BJ (cell line): ENCODE measurements at regions not wholly inside any gene's neighbourhood (a gene's known extent, or its start where the extent isn't known, plus 50 kb on each side); places are given as distances from the start of the nearest gene placed in this dataset.

Source experiments
- CTCF ChIA-PET: fragments of 350-600 bp; formaldehyde crosslinking; extraction: SDS; loops from one replicate; lab custom pipeline; 2021; ENCODE audit warnings: antibody characterized with exemption, inconsistent platforms; lab: Yijun Ruan, JAX
- POLR2A ChIA-PET: fragments of 300-600 bp; sonication (Branson Sonifier 250); formaldehyde crosslinking; extraction: SDS; loops from one replicate; lab custom pipeline; 2021; ENCODE audit warnings: antibody characterized with exemption; lab: Charles Lee
- DNase-seq: peaks from one replicate; pipeline ENCODE4 v3.0.0-alpha.2; 2011; ENCODE audit warnings: low read depth
- H3K27me3 ChIP-seq: 2 replicates; pipeline ENCODE4 v1.6.0; 2011; ENCODE audit warnings: low read length; ENCODE audit not compliant: control insufficient read depth, insufficient read depth
- H3K36me3 ChIP-seq: 2 replicates; pipeline ENCODE4 v1.5.1; 2011; ENCODE audit warnings: low read length; ENCODE audit not compliant: control insufficient read depth, insufficient read depth
- H3K4me3 ChIP-seq: 2 replicates; pipeline ENCODE4 v1.5.1; 2011; ENCODE audit warnings: low read depth, mild to moderate bottlenecking, control low read depth, low read length
- TF ChIP-seq, protein P1 (sequence below): IDR thresholded peaks from 2 replicates; pipeline ENCODE4 v1.5.1; 2011; ENCODE audit warnings: low read depth, mild to moderate bottlenecking, control low read depth, inconsistent platforms, low read length, moderate library complexity; ENCODE audit not compliant: insufficient read depth

GRCh38 chr6:150799276-150799805 is 66.2 kb upstream of the MTHFD1L start:
- Histone ChIP-seq H3K36me3 (no peaks in the 10 kb centered on the region), H3K27me3 (no peaks in the 10 kb centered on the region), H3K4me3 (no peak overlapping the region)
- ChIA-PET POLR2A (no interaction called here), CTCF (interaction anchor here (1.0 to 1.6 kb wide), 2 partner anchors 12 to 382 kb away, joined by 3 to 4 read pairs; no protein-coding TSS in a partner anchor)
- TF ChIP-seq, protein P1, sequence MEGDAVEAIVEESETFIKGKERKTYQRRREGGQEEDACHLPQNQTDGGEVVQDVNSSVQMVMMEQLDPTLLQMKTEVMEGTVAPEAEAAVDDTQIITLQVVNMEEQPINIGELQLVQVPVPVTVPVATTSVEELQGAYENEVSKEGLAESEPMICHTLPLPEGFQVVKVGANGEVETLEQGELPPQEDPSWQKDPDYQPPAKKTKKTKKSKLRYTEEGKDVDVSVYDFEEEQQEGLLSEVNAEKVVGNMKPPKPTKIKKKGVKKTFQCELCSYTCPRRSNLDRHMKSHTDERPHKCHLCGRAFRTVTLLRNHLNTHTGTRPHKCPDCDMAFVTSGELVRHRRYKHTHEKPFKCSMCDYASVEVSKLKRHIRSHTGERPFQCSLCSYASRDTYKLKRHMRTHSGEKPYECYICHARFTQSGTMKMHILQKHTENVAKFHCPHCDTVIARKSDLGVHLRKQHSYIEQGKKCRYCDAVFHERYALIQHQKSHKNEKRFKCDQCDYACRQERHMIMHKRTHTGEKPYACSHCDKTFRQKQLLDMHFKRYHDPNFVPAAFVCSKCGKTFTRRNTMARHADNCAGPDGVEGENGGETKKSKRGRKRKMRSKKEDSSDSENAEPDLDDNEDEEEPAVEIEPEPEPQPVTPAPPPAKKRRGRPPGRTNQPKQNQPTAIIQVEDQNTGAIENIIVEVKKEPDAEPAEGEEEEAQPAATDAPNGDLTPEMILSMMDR = no peak
- DNase-seq = no peak

DNA sequence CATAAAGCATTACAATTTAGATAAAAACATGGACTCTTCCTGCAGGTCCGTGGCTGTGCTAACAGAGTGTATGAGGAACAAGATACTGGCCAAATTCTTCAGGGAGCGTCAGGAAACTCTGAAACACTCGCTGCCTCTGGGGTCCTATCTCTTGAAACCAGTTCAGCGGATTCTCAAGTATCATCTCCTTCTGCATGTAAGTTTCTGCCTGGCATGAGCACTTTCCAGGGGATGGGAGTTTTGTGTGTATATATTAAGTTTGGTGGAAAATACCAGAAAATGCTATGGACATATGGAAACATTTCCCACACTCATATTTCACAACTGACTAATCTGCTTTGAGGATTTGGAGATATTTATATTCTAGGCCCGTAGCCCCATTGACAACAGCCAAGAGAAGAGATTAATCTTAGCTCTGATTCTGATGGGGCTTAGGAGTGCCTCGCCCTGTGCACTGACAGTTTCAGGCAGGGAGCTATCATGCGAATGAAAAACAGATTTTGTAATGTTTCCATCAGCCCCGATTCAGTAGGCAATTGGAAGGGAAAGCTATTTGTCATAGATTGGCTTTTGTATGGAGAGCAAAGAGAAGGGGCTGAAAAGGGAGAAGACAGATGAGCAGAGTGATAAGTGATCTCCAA is 64.7 kb upstream of the MTHFD1L start:
- Histone ChIP-seq H3K4me3 (no peak overlapping the region), H3K36me3 (no peaks in the 10 kb centered on the region), H3K27me3 (no peaks in the 10 kb centered on the region)
- TF ChIP-seq, protein P1 = no peak
- no peak for DNase-seq
- POLR2A ChIA-PET = no interaction called here
- CTCF ChIA-PET = interaction anchor here (1.1 kb wide), 1 partner anchor 382 kb away, joined by 5 read pairs; no protein-coding TSS in a partner anchor

DNA sequence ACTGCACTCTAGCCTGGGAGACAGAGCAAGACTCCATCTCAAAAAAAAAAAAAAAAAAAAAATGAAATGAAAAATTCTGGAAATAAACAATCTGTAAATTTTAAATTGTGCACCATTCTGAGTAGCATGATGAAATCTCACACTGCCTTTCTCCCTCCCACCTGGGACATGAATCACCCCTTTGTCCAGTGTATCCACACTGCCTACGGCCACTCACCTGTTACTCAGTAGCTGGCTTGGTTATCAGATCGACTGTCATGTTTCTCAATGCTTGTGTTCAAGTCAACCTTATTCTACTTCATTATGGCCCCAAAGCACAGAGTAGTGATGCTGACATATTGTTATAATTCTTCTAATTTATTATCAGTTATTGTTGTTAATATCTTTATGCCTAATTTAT is 58.7 kb upstream of the MTHFD1L start:
- TF ChIP-seq, protein P1 = no peak
- no peak for DNase-seq
- Histone ChIP-seq H3K36me3 (no peaks in the 10 kb centered on the region), H3K4me3 (no peak overlapping the region), H3K27me3 (no peaks in the 10 kb centered on the region)
- POLR2A ChIA-PET = no interaction called here
- CTCF ChIA-PET = no interaction called here

- H3K36me3 ChIP-seq = no peaks in the 10 kb centered on the region
- no peak overlapping the region for H3K4me3 ChIP-seq
- POLR2A ChIA-PET = no interaction called here
- TF ChIP-seq, protein P1 = no peak
- DNase-seq = no peak
- CTCF ChIA-PET = interaction anchor here (0.6 to 6.3 kb wide), 6 partner anchors 11 to 418 kb away, joined by 3 to 135 read pairs (median 3); no protein-coding TSS in a partner anchor
- H3K27me3 ChIP-seq = no peaks in the 10 kb centered on the region
Observed at GRCh38 chr6:150813319-150813992, 52.0 kb upstream of the MTHFD1L start.

DNA sequence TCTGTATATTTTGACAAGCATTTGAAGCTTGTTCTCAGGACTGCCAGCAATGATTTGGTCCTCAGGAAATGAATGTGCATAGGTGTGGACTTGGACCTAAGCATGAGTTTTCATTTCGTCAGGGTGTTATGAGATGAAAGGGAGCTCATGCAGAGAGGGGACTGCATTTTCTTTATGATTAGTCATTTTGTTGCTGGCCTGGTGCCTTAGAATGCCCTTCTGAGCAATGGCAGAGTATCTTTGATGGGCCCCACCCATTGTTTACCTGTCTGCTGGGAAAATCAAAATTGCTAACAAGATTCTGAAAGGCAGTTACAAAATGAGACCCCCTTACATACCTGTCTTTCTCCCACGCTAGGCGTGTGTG is 51.5 kb upstream of the MTHFD1L start:
- DNase-seq = no peak
- TF ChIP-seq, protein P1 = no peak
- Histone ChIP-seq H3K27me3 (no peaks in the 10 kb centered on the region), H3K4me3 (no peak overlapping the region), H3K36me3 (no peaks in the 10 kb centered on the region)
- ChIA-PET CTCF (interaction anchor here (0.6 to 6.3 kb wide), 7 partner anchors 128 to 419 kb away, joined by 3 to 135 read pairs (median 4); no protein-coding TSS in a partner anchor), POLR2A (no interaction called here)
